Right lobe of liver (tissue), 4 donors: ENCODE measurements at regions not wholly inside any gene's neighbourhood (a gene's known extent, or its start where the extent isn't known, plus 50 kb on each side); places are given as distances from the start of the nearest gene placed in this dataset.

ENCODE experiments used
- POLR2A ChIP-seq: fragments of 450-650 bp; IDR thresholded peaks from one replicate; pipeline ENCODE4 v1.6.1; 2017; ENCODE audit warnings: antibody characterized with exemption, mild to moderate bottlenecking
- TF ChIP-seq, protein P1 (sequence below), 4 donors: fragments of 200-600 bp in 3 of 4; fragments of 450-650 bp in 1 of 4; IDR thresholded peaks; one replicate each; pipeline versions ENCODE4 v1.5.1 to v1.8.0; 2016 to 2022; ENCODE audit warnings: antibody characterized with exemption in 4 of 4, mild to moderate bottlenecking in 2 of 4
- donor health status: DM: no; HTN: no; CAD: no.
- donor health status: DM: no; HTN: no; CAD: no.
- donor health status: DM: no; HTN: yes; CAD: no.

DNA sequence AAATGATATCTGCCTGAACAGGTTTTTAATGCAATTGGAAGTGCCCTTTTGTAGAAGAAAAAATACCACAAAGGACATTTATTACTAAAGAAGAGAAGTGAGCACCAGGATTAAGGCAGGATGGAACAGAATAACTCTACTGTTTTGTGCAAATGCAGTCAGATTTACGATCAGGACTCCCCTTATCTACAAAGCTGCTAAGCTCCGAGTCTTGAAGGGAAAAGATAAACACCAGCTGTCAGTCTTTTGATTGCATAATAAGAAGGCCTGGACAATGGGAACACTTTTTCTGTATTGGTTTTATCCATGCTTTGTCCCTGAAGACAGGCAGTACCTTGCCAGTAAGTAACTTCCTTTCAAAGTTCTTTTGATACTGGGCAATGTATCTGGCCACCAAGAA lies 797.9 kb upstream of the SLC35B3 start:
- TF ChIP-seq, protein P1, sequence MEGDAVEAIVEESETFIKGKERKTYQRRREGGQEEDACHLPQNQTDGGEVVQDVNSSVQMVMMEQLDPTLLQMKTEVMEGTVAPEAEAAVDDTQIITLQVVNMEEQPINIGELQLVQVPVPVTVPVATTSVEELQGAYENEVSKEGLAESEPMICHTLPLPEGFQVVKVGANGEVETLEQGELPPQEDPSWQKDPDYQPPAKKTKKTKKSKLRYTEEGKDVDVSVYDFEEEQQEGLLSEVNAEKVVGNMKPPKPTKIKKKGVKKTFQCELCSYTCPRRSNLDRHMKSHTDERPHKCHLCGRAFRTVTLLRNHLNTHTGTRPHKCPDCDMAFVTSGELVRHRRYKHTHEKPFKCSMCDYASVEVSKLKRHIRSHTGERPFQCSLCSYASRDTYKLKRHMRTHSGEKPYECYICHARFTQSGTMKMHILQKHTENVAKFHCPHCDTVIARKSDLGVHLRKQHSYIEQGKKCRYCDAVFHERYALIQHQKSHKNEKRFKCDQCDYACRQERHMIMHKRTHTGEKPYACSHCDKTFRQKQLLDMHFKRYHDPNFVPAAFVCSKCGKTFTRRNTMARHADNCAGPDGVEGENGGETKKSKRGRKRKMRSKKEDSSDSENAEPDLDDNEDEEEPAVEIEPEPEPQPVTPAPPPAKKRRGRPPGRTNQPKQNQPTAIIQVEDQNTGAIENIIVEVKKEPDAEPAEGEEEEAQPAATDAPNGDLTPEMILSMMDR (IDR thresholded peaks at IDR 0.05) = no peak
- TF ChIP-seq POLR2A = no peak
